ENCODE measurements at regions not wholly inside any gene's neighbourhood (a gene's known extent, or its start where the extent isn't known, plus 50 kb on each side); places are given as distances from the start of the nearest gene placed in this dataset.
A peak's percentile ranks its signal among the peaks of the same experiment; 100 is the strongest.
"Not testable (repeated sequence)": the region's sequence is repeated elsewhere in the genome, so short reads cannot be mapped to it uniquely, and the experiment has no call there.

GRCh38 chr11:86177302-86177701, 67.3 kb upstream of the EED start:
- H3K9me3 Mint-ChIP-seq = peaks cover 4% of the 10 kb centered on the region
- no peak for DNase-seq
- peaks cover 3% of the 10 kb centered on the region for H3K36me3 Mint-ChIP-seq (ENCODE audit: low read depth)
- H3K27ac Mint-ChIP-seq = peak overlapping the region; percentile 75
- no peaks in the 10 kb centered on the region for H3K27me3 Mint-ChIP-seq
- H3K4me3 Mint-ChIP-seq = no peak overlapping the region
- peaks cover 27% of the 10 kb centered on the region for H3K4me1 Mint-ChIP-seq
- intact Hi-C loops (cut with micrococcal nuclease) = loop anchor here (2.0 kb wide), 1 partner anchor 109 kb away; the partner anchor contains the start of gene PICALM

- H3K4me3 Mint-ChIP-seq = peak overlapping the region; percentile 10
- peak; percentile 85 for DNase-seq
- H3K9me3 Mint-ChIP-seq = peaks cover 4% of the 10 kb centered on the region
- peak overlapping the region; percentile 82 for H3K27ac Mint-ChIP-seq
- no peaks in the 10 kb centered on the region for H3K27me3 Mint-ChIP-seq
- peaks cover 27% of the 10 kb centered on the region for H3K4me1 Mint-ChIP-seq
- intact Hi-C loops (cut with micrococcal nuclease) = loop anchor here (1.0 to 2.0 kb wide), 3 partner anchors 33 to 417 kb away; partner anchors contain the start of gene PICALM
- H3K36me3 Mint-ChIP-seq (ENCODE audit: low read depth) = peaks cover 3% of the 10 kb centered on the region
Observed at GRCh38 chr11:86176165-86176884, 68.2 kb upstream of the EED start.

GRCh38 chr11:86175626-86176025, 68.9 kb upstream of the EED start:
- no peak for DNase-seq
- Mint-ChIP-seq H3K4me3 (no peak overlapping the region), H3K4me1 (peaks cover 27% of the 10 kb centered on the region), H3K27ac (peak overlapping the region; percentile 82), H3K36me3 (ENCODE audit: low read depth) (peaks cover 3% of the 10 kb centered on the region), H3K27me3 (no peaks in the 10 kb centered on the region), H3K9me3 (peaks cover 4% of the 10 kb centered on the region)
- intact Hi-C loops (cut with micrococcal nuclease) = loop anchor here (1.0 to 2.0 kb wide), 3 partner anchors 32 to 418 kb away; partner anchors contain the start of gene PICALM

- H3K4me1 Mint-ChIP-seq = peaks cover 27% of the 10 kb centered on the region
- H3K36me3 Mint-ChIP-seq (ENCODE audit: low read depth) = peaks cover 3% of the 10 kb centered on the region
- no peaks in the 10 kb centered on the region for H3K27me3 Mint-ChIP-seq
- intact Hi-C loops (cut with micrococcal nuclease) = no loop called here
- peak overlapping the region; percentile 42 for H3K27ac Mint-ChIP-seq
- no peak for DNase-seq
- no peak overlapping the region for H3K4me3 Mint-ChIP-seq
- H3K9me3 Mint-ChIP-seq = peaks cover 4% of the 10 kb centered on the region
Observed at GRCh38 chr11:86175191-86175590, 69.4 kb upstream of the EED start.

GRCh38 chr11:86174101-86175046, 70.2 kb upstream of the EED start:
- no peak overlapping the region for H3K27ac Mint-ChIP-seq
- H3K27me3 Mint-ChIP-seq = no peaks in the 10 kb centered on the region
- peaks cover 25% of the 10 kb centered on the region for H3K4me1 Mint-ChIP-seq
- H3K4me3 Mint-ChIP-seq = no peak overlapping the region
- intact Hi-C loops (cut with micrococcal nuclease) = no loop called here
- H3K36me3 Mint-ChIP-seq (ENCODE audit: low read depth) = peaks cover 3% of the 10 kb centered on the region
- H3K9me3 Mint-ChIP-seq = peaks cover 4% of the 10 kb centered on the region
- DNase-seq = no peak

GRCh38 chr11:86172894-86173293, 71.7 kb upstream of the EED start:
- no peaks in the 10 kb centered on the region for H3K36me3 Mint-ChIP-seq (ENCODE audit: low read depth)
- no peak overlapping the region for H3K4me3 Mint-ChIP-seq
- no peaks in the 10 kb centered on the region for H3K27me3 Mint-ChIP-seq
- no peak for DNase-seq
- no peak overlapping the region for H3K27ac Mint-ChIP-seq
- peaks cover 20% of the 10 kb centered on the region for H3K4me1 Mint-ChIP-seq
- intact Hi-C loops (cut with micrococcal nuclease) = no loop called here
- H3K9me3 Mint-ChIP-seq = no peaks in the 10 kb centered on the region

GRCh38 chr11:86171627-86172026, 72.9 kb upstream of the EED start:
- no peaks in the 10 kb centered on the region for H3K9me3 Mint-ChIP-seq
- intact Hi-C loops (cut with micrococcal nuclease) = no loop called here
- no peak overlapping the region for H3K4me3 Mint-ChIP-seq
- H3K4me1 Mint-ChIP-seq = peaks cover 13% of the 10 kb centered on the region
- no peak overlapping the region for H3K27ac Mint-ChIP-seq
- no peaks in the 10 kb centered on the region for H3K27me3 Mint-ChIP-seq
- H3K36me3 Mint-ChIP-seq (ENCODE audit: low read depth) = no peaks in the 10 kb centered on the region
- DNase-seq = no peak

GRCh38 chr11:86167499-86168164, 76.9 kb upstream of the EED start:
- Mint-ChIP-seq H3K27ac (no peak overlapping the region), H3K9me3 (peaks cover 5% of the 10 kb centered on the region), H3K27me3 (peaks cover 3% of the 10 kb centered on the region), H3K36me3 (ENCODE audit: low read depth) (no peaks in the 10 kb centered on the region), H3K4me3 (no peak overlapping the region), H3K4me1 (peaks cover 2% of the 10 kb centered on the region)
- intact Hi-C loops (cut with micrococcal nuclease) = no loop called here
- no peak for DNase-seq

GRCh38 chr11:86166287-86166686, 78.3 kb upstream of the EED start:
- not testable (repeated sequence) for H3K4me3 Mint-ChIP-seq

GRCh38 chr11:86164106-86164505, 80.4 kb upstream of the EED start:
- Mint-ChIP-seq H3K36me3 (ENCODE audit: low read depth) (no peaks in the 10 kb centered on the region), H3K9me3 (peaks cover 5% of the 10 kb centered on the region), H3K4me1 (peaks cover 9% of the 10 kb centered on the region), H3K27me3 (peaks cover 3% of the 10 kb centered on the region), H3K4me3 (no peak overlapping the region), H3K27ac (no peak overlapping the region)
- intact Hi-C loops (cut with micrococcal nuclease) = no loop called here
- DNase-seq = no peak

More at GRCh38 chr11:86166287-86166686, 78.3 kb upstream of the EED start:
- DNase-seq; H3K27ac Mint-ChIP-seq; H3K9me3 Mint-ChIP-seq; H3K36me3 Mint-ChIP-seq (ENCODE audit: low read depth); intact Hi-C loops (cut with micrococcal nuclease); H3K4me1 Mint-ChIP-seq; H3K27me3 Mint-ChIP-seq: not testable (repeated sequence)

GRCh38 chr11:86163221-86163876, 81.2 kb upstream of the EED start:
- H3K4me3 Mint-ChIP-seq; H3K27me3 Mint-ChIP-seq; intact Hi-C loops (cut with micrococcal nuclease); H3K36me3 Mint-ChIP-seq (ENCODE audit: low read depth); H3K27ac Mint-ChIP-seq; H3K9me3 Mint-ChIP-seq; DNase-seq: not testable (repeated sequence)
- H3K4me1 Mint-ChIP-seq = peaks cover 15% of the 10 kb centered on the region

- peaks cover 3% of the 10 kb centered on the region for H3K27me3 Mint-ChIP-seq
- intact Hi-C loops (cut with micrococcal nuclease) = no loop called here
- no peaks in the 10 kb centered on the region for H3K36me3 Mint-ChIP-seq (ENCODE audit: low read depth)
- DNase-seq = no peak
- no peak overlapping the region for H3K4me3 Mint-ChIP-seq
- no peak overlapping the region for H3K27ac Mint-ChIP-seq
- peaks cover 16% of the 10 kb centered on the region for H3K4me1 Mint-ChIP-seq
- H3K9me3 Mint-ChIP-seq = peaks cover 5% of the 10 kb centered on the region
Observed at GRCh38 chr11:86162239-86162638, 82.3 kb upstream of the EED start.

GRCh38 chr11:86161837-86162236, 82.7 kb upstream of the EED start:
- Mint-ChIP-seq H3K36me3 (ENCODE audit: low read depth) (no peaks in the 10 kb centered on the region), H3K4me3 (no peak overlapping the region), H3K9me3 (peaks cover 5% of the 10 kb centered on the region), H3K4me1 (peaks cover 16% of the 10 kb centered on the region), H3K27ac (no peak overlapping the region), H3K27me3 (peaks cover 3% of the 10 kb centered on the region)
- intact Hi-C loops (cut with micrococcal nuclease) = no loop called here
- no peak for DNase-seq
